Forelimb muscle (tissue), 1 donor: ENCODE measurements at regions not wholly inside any gene's neighbourhood (a gene's known extent, or its start where the extent isn't known, plus 50 kb on each side); places are given as distances from the start of the nearest gene placed in this dataset.
"Not testable (repeated sequence)": the region's sequence is repeated elsewhere in the genome, so short reads cannot be mapped to it uniquely, and the experiment has no call there.

Experiments used
- DNase-seq: peaks from one replicate; pipeline ENCODE4 v3.0.0-alpha.2; 2013; ENCODE audit warnings: low read depth

- DNase-seq: no peak
Observed at GRCh38 chr3:21989341-21990042, 238.5 kb upstream of the ZNF385D start.

GRCh38 chr3:21991061-21991460 is 240.1 kb upstream of the ZNF385D start:
- DNase-seq: no peak

- DNase-seq: no peak
Observed at GRCh38 chr3:21995079-21995607, 244.1 kb upstream of the ZNF385D start.

GRCh38 chr3:22007368-22007767 is 256.4 kb upstream of the ZNF385D start:
- DNase-seq: no peak

- DNase-seq: no peak
Observed at GRCh38 chr3:22010997-22011396, 260.0 kb upstream of the ZNF385D start.

GRCh38 chr3:22012471-22012870 is 261.5 kb upstream of the ZNF385D start:
- DNase-seq: no peak

- no peak for DNase-seq
Observed at GRCh38 chr3:22013641-22014040, 262.6 kb upstream of the ZNF385D start.

DNA sequence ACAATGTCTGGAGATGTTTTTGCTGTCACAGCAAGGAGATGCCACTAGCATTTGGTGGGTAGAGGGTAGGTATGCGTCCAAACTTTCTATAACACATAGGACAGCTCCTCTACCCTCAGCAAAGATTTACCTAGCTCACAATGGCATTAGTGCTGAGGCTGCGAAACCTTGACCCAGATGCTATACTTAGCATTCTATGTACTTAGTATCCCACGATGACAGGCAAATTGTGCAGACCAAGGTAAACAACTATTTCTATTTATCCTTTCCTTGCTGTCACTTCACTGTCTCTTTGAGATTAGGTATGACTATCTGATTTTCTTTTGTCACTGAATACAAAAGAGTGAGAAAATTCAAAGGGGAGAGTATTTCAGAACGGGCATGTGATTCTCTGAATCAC is 265.2 kb upstream of the ZNF385D start:
- no peak for DNase-seq

- not testable (repeated sequence) for DNase-seq
Observed at GRCh38 chr3:22024638-22025037, 273.6 kb upstream of the ZNF385D start.

DNA sequence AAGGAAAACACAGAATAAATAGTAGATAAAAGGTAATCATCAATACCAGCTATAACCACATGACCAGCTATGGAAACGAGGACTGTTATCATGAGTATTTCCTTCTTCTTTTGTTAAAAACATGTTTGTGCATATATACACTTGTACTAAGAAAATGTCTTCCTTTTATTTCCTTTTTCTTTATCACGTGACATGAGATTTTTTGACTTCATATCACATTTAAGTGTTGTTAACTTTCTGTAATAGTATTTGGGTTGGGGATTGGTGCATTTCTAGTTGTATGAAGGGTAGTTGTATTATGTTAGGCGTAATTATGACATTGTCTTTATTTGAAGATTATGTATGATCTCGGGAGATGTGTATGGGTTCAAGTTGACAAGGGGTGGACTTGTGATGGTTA is 278.5 kb upstream of the ZNF385D start:
- no peak for DNase-seq

- DNase-seq: no peak
Observed at GRCh38 chr3:22039161-22039560, 288.2 kb upstream of the ZNF385D start.

DNA sequence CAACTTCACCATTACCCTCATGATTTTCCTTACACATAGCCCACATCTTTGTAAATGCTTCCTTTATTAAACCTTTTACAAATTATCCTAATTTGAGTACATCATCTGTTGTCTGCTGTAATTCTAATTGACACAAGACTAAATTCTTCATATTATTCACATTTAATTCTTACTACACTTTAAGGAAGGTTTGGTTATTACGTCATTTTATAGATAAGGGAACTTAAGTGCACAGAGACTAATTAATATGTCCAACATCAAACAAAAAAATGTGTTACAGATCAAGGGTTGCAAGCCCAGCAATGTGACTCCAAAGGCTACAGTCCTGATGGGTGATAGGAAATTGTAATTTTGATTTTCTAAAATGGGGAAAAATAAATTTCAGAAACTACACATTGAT is 289.1 kb upstream of the ZNF385D start:
- no peak for DNase-seq

- no peak for DNase-seq
Observed at GRCh38 chr3:22045882-22046281, 294.9 kb upstream of the ZNF385D start.

DNA sequence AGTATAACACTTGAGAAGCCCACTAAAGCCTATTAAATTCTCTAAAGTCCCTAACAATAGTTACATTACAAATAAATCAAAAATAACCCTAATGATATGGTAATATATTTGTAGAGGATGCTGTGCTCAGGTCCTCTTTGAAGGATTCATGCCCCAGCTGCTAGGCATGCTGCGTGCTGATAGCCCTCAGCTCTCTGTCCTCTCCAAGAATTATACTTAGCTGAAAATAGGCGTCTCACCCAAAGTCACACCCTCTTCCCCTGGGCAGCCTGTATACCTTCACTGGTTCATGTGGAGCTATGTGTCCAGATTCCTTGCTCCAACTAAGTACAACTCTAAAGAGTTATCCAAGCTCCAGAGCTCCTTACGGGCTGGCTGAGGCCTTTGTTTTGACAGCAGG is 312.5 kb upstream of the ZNF385D start:
- no peak for DNase-seq

GRCh38 chr3:22068619-22069018 is 317.6 kb upstream of the ZNF385D start:
- no peak for DNase-seq

GRCh38 chr3:22088204-22088603 is 337.2 kb upstream of the ZNF385D start:
- no peak for DNase-seq

GRCh38 chr3:22089284-22089683 is 338.3 kb upstream of the ZNF385D start:
- no peak for DNase-seq

DNA sequence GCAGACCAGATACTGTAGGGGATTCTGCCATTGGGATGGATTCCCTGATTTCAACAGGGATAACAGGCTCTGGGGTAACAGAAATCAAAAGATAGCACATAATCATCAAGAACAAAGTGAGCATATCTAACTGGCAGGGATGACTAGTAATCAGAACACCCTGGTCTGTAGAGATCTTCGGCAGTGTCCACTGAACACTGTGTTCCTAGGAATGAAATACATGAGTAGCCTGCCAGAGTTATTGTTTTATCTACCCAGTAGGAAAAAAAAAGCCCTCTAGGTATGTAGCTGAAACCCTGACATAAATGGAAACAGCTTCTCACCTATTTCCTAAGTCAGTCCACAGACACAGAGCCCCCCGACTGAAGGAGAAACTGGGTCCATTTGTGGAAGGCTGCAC is 340.3 kb upstream of the ZNF385D start:
- no peak for DNase-seq

DNA sequence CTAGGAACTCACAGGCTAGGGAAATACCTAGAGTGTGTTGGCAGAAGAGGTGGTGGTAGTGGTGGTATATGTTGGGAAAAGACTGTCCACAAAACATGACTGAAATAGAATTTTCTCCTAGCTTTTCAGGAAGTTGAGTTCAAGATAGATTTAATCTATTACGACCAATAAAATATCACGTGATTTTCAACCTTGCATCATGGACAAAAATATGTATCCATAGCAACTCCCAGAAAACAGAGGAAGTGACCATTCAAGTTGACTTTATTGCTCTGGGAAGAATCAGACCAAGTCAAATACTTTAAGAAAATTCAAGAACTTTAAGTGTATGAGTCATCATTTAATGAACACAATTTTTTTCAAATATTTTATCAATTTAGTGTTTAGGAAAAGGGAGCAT is 347.0 kb upstream of the ZNF385D start:
- no peak for DNase-seq

- no peak for DNase-seq
Observed at GRCh38 chr3:22101351-22101750, 350.3 kb upstream of the ZNF385D start.

- no peak for DNase-seq
Observed at GRCh38 chr3:22101811-22102210, 350.8 kb upstream of the ZNF385D start.

DNA sequence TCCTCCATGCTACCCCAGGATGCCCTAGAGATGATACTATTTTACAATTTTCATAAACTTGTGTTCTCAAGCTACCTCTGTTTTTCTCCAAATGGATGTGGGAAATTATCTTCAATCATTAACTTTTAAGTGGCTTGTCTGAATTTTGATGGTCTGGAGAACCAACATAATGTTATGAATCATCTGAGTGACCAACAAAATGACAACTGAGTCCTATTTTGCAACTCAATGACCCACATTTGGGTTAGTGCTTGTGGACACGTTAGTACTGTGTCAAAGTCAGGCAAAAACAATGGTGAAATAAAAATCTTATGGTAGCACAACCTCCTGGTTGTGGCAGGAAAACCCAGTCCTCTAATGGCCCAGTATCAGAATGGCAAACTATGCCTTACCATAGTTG is 352.4 kb upstream of the ZNF385D start:
- no peak for DNase-seq

GRCh38 chr3:22106213-22106896 is 355.3 kb upstream of the ZNF385D start:
- DNase-seq: no peak
